Type B pancreatic cell (in vitro differentiated cells): ENCODE measurements at regions not wholly inside any gene's neighbourhood (a gene's known extent, or its start where the extent isn't known, plus 50 kb on each side); places are given as distances from the start of the nearest gene placed in this dataset.

Experiments
- DNase-seq: peaks from one replicate; pipeline ENCODE4 v3.0.0; 2021; ENCODE audit warnings: mixed read lengths; ENCODE audit not compliant: unreplicated experiment; ENCODE audit errors: extremely low spot score
- H3K27ac Mint-ChIP-seq: 2 replicates; pipeline ENCODE4 v1.8.0; 2021; ENCODE audit warnings: mild to moderate bottlenecking, mixed read lengths
- H3K27me3 Mint-ChIP-seq: 2 replicates; pipeline ENCODE4 v1.8.0; 2021; ENCODE audit warnings: mixed read lengths
- H3K36me3 Mint-ChIP-seq: 2 replicates; pipeline ENCODE4 v1.8.0; 2021; ENCODE audit warnings: mixed read lengths
- H3K4me1 Mint-ChIP-seq: one replicate; pipeline ENCODE4 v1.8.0; 2021; ENCODE audit warnings: mixed read lengths; ENCODE audit not compliant: unreplicated experiment
- H3K4me3 Mint-ChIP-seq: 2 replicates; pipeline ENCODE4 v1.8.0; 2021; ENCODE audit warnings: mild to moderate bottlenecking, mixed read lengths
- H3K9me3 Mint-ChIP-seq: 2 replicates; pipeline ENCODE4 v1.8.0; 2021; ENCODE audit warnings: mixed read lengths
- CTCF ChIP-seq: fragments of 200-600 bp; sonication (generic); conservative IDR thresholded peaks from 2 replicates; pipeline ENCODE4 v1.5.0; 2021; ENCODE audit warnings: antibody characterized with exemption, mild to moderate bottlenecking

- no peak for DNase-seq
- Mint-ChIP-seq H3K36me3 (no peaks in the 10 kb centered on the region), H3K27ac (no peak overlapping the region), H3K4me3 (no peak overlapping the region), H3K27me3 (no peaks in the 10 kb centered on the region), H3K9me3 (peaks cover 7% of the 10 kb centered on the region), H3K4me1 (no peaks in the 10 kb centered on the region)
- no peak for TF ChIP-seq CTCF
Measured at GRCh38 chr5:27590503-27590902, 552.1 kb upstream of the CDH9 start.

- TF ChIP-seq CTCF, result no peak
- H3K4me3 Mint-ChIP-seq, result no peak overlapping the region
- H3K27me3 Mint-ChIP-seq, result no peaks in the 10 kb centered on the region
- H3K9me3 Mint-ChIP-seq, result no peaks in the 10 kb centered on the region
- H3K4me1 Mint-ChIP-seq, result no peaks in the 10 kb centered on the region
- H3K36me3 Mint-ChIP-seq, result no peaks in the 10 kb centered on the region
- H3K27ac Mint-ChIP-seq, result no peak overlapping the region
- no peak for DNase-seq
Measured at GRCh38 chr5:27578279-27578678, 539.9 kb upstream of the CDH9 start.

- no peak for TF ChIP-seq CTCF
- no peak overlapping the region for H3K4me3 Mint-ChIP-seq
- H3K27me3 Mint-ChIP-seq, result no peaks in the 10 kb centered on the region
- H3K9me3 Mint-ChIP-seq, result no peaks in the 10 kb centered on the region
- DNase-seq, result no peak
- no peak overlapping the region for H3K27ac Mint-ChIP-seq
- no peaks in the 10 kb centered on the region for H3K36me3 Mint-ChIP-seq
- H3K4me1 Mint-ChIP-seq, result no peaks in the 10 kb centered on the region
Measured at GRCh38 chr5:27571681-27572080, 533.3 kb upstream of the CDH9 start.

DNA sequence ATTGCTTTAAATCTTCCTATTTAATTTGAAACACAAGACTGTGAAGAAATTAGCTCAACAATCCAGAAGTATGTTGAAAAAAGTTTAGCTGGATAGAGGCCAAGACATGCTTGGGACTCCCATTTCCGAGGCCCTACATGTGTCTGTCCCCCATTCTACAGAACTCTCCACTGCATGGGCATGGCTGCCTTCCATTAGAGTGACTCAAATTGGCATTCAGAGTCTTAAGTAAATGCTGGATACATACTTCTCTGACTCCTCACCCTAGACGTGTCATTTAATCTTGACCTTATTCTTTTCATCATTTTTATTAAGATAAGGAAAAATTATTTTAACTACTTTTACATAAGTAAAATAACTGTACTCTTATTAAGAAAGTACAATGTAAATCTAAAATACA is 530.4 kb upstream of the CDH9 start:
- Mint-ChIP-seq H3K27me3 (no peaks in the 10 kb centered on the region), H3K27ac (no peak overlapping the region), H3K9me3 (no peaks in the 10 kb centered on the region), H3K4me1 (no peaks in the 10 kb centered on the region), H3K36me3 (no peaks in the 10 kb centered on the region), H3K4me3 (no peak overlapping the region)
- no peak for TF ChIP-seq CTCF
- DNase-seq, result no peak

- TF ChIP-seq CTCF, result no peak
- Mint-ChIP-seq H3K9me3 (no peaks in the 10 kb centered on the region), H3K36me3 (no peaks in the 10 kb centered on the region), H3K4me1 (no peaks in the 10 kb centered on the region), H3K4me3 (no peak overlapping the region), H3K27ac (no peak overlapping the region), H3K27me3 (no peaks in the 10 kb centered on the region)
- DNase-seq, result no peak
Measured at GRCh38 chr5:27561408-27561807, 523.0 kb upstream of the CDH9 start.

- DNase-seq, result no peak
- no peak overlapping the region for H3K4me3 Mint-ChIP-seq
- H3K36me3 Mint-ChIP-seq, result no peaks in the 10 kb centered on the region
- TF ChIP-seq CTCF, result no peak
- peaks cover 5% of the 10 kb centered on the region for H3K27me3 Mint-ChIP-seq
- no peaks in the 10 kb centered on the region for H3K4me1 Mint-ChIP-seq
- H3K9me3 Mint-ChIP-seq, result peaks cover under 1% of the 10 kb centered on the region
- H3K27ac Mint-ChIP-seq, result no peak overlapping the region
Measured at GRCh38 chr5:27548484-27548883, 510.1 kb upstream of the CDH9 start.
